ENCODE measurements at regions not wholly inside any gene's neighbourhood (a gene's known extent, or its start where the extent isn't known, plus 50 kb on each side); places are given as distances from the start of the nearest gene placed in this dataset.
A peak's percentile ranks its signal among the peaks of the same experiment; 100 is the strongest.

- TF ChIP-seq ZBTB33 (IDR thresholded peaks at IDR 0.05; ENCODE audit: borderline replicate concordance, low read depth), result no peak
- no peak for TF ChIP-seq TAF1 (IDR thresholded peaks at IDR 0.05; ENCODE audit: borderline replicate concordance, low read depth, low read length)
- TF ChIP-seq PBX3 (IDR thresholded peaks at IDR 0.05), result peak; percentile 18; the same call in 1 of the 2 replicates
- TF ChIP-seq YY1 (IDR thresholded peaks at IDR 0.05; ENCODE audit: low read depth), result no peak
- no peak for TF ChIP-seq GABPA (IDR thresholded peaks at IDR 0.05; ENCODE audit: low read depth)
- no peak for TF ChIP-seq RXRA (IDR thresholded peaks at IDR 0.05; ENCODE audit: borderline replicate concordance, low read depth)
- TF ChIP-seq TCF12 (IDR thresholded peaks at IDR 0.05), result peak; percentile 52
- TF ChIP-seq FOXJ3 (CRISPR knock-in tag; IDR thresholded peaks at IDR 0.05), result peak; percentile 73
- peak; percentile 92 for TF ChIP-seq RCOR1 (IDR thresholded peaks at IDR 0.05; ENCODE audit: low read length)
- no peak for TF ChIP-seq SMC3 (IDR thresholded peaks at IDR 0.05; ENCODE audit: low read depth, low read length)
- no peak for TF ChIP-seq MAX (IDR thresholded peaks at IDR 0.05; ENCODE audit: low read depth)
- TF ChIP-seq EP300 (IDR thresholded peaks at IDR 0.05; ENCODE audit: borderline replicate concordance in 1 of 2, low read depth in 1 of 2, low read length in 1 of 2), result peak in 1 of 2 experiments; percentile 88; a peak in 2 of 4 replicates
- TF ChIP-seq FOXM1 (IDR thresholded peaks at IDR 0.05; ENCODE audit: low read depth), result no peak
- no peak for TF ChIP-seq USF2 (IDR thresholded peaks at IDR 0.05; ENCODE audit: borderline replicate concordance, low read depth, low read length)
- TF ChIP-seq CTCF (IDR thresholded peaks at IDR 0.05), result no peak
- TF ChIP-seq ELF1 (IDR thresholded peaks at IDR 0.05), result no peak
- no peak for TF ChIP-seq MEF2A (IDR thresholded peaks at IDR 0.05; ENCODE audit: borderline replicate concordance, low read depth)
- peak; percentile 15; the same call in 1 of the 2 replicates for TF ChIP-seq POLR2AphosphoS5 (IDR thresholded peaks at IDR 0.05; ENCODE audit: low read depth, low read length)
- TF ChIP-seq NRF1 (IDR thresholded peaks at IDR 0.05; ENCODE audit: low read depth, low read length), result no peak
- TF ChIP-seq EZH2phosphoT487 (IDR thresholded peaks at IDR 0.05; ENCODE audit: borderline replicate concordance, low read depth), result no peak
- no peak for TF ChIP-seq TEAD4 (IDR thresholded peaks at IDR 0.05; ENCODE audit: borderline replicate concordance, insufficient read depth)
- TF ChIP-seq MXI1 (IDR thresholded peaks at IDR 0.05; ENCODE audit: low read depth, low read length), result no peak
- no peak for TF ChIP-seq USF1 (IDR thresholded peaks at IDR 0.05; ENCODE audit: borderline replicate concordance, low read depth)
- TF ChIP-seq FOSL2 (IDR thresholded peaks at IDR 0.05; ENCODE audit: borderline replicate concordance, low read depth), result no peak
These were observed 113.9 kb downstream of the ELOVL4 start (continued) for GRCh38 chr6:79833264-79833963.

All from SK-N-SH (cell line).